BLaER1 (cell line): ENCODE measurements at regions not wholly inside any gene's neighbourhood (a gene's known extent, or its start where the extent isn't known, plus 50 kb on each side); places are given as distances from the start of the nearest gene placed in this dataset.

Source experiments
- H3K27ac ChIP-seq: shearing (Covaris generic); formaldehyde crosslinking; 2 replicates; pipeline ENCODE4 v1.8.1; 2022
- H3K27me3 ChIP-seq: shearing (Covaris generic); formaldehyde crosslinking; 2 replicates; pipeline ENCODE4 v1.8.1; 2022
- H3K36me3 ChIP-seq: shearing (Covaris generic); formaldehyde crosslinking; 2 replicates; pipeline ENCODE4 v1.8.1; 2022
- H3K4me1 ChIP-seq: shearing (Covaris generic); formaldehyde crosslinking; 2 replicates; pipeline ENCODE4 v1.8.1; 2022
- H3K4me2 ChIP-seq: shearing (Covaris generic); formaldehyde crosslinking; 2 replicates; pipeline ENCODE4 v1.8.1; 2022
- H3K4me3 ChIP-seq: shearing (Covaris generic); formaldehyde crosslinking; 2 replicates; pipeline ENCODE4 v1.8.1; 2022
- H3K9ac ChIP-seq: shearing (Covaris generic); formaldehyde crosslinking; 2 replicates; pipeline ENCODE4 v1.8.1; 2022
- H3K9me3 ChIP-seq: shearing (Covaris generic); formaldehyde crosslinking; 2 replicates; pipeline ENCODE4 v1.8.1; 2022
- H4K20me1 ChIP-seq: shearing (Covaris generic); formaldehyde crosslinking; 2 replicates; pipeline ENCODE4 v1.8.1; 2022
- Cebpa-rat ChIP-seq: shearing (Covaris generic); IDR thresholded peaks from 2 replicates; pipeline ENCODE4 v1.8.1; 2022

DNA sequence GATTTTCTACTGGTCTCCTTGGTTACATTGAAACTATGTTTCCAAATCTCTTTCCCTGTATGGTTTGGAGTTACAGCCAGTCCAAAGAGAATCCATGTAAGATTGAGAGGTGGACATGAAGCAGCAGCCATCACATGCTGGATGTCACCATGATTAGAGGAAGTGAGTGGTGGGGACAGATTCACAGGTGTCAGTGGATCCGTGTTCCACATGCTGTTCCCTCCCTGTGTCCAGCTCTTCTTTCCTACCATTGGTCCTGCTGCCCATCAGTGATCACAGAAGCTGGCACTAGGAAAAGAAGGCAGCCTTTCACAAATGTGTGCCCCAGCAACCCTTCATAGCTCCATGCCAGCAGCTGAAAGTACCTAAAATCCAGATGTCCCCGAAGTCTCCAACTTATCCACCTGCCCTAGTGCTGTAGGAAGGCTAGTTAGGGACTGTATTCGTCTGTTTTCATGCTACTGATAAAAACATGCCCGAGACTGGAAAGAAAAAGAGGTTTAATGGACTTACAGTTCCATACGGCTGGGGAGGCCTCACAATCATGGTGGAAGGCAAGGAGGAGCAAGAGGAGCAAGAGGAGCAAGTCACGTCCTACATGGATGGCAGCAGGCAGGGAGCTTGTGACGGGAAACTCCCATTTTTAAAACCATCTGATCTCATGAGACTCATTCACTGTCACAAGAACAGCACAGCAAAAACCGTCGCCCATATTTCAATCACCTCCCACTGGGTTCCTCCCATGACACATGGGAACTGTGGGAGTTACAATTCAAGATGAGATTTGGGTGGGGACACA, 207.5 kb downstream of the INSIG2 start:
- Histone ChIP-seq H3K4me2 (no peak overlapping the region), H3K27me3 (no peaks in the 10 kb centered on the region), H4K20me1 (no peaks in the 10 kb centered on the region), H3K4me3 (no peak overlapping the region), H3K4me1 (no peaks in the 10 kb centered on the region), H3K9me3 (peaks cover 10% of the 10 kb centered on the region; the same call in 1 of the 2 replicates), H3K36me3 (no peaks in the 10 kb centered on the region), H3K27ac (no peak overlapping the region), H3K9ac (no peak overlapping the region)
- TF ChIP-seq Cebpa-rat = no peak

DNA sequence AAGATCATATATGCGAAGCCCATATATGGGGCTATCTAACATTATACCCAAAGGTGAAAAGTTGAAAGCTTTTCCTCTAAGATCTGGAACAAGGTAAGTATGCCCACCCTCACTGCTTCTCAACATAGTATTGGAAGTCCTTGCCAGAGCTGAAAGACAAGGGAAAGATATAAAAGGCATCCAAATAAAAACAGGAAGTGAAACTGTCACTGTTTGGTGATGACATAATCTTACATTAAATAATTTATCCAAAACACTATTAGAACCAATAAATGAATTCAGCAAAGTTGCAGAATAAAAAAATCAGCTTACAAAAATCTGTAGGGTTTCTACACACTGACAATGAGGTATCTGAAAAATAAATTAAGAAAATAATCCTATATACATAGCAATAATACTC, 205.8 kb downstream of the INSIG2 start:
- Histone ChIP-seq H3K27ac (no peak overlapping the region), H3K36me3 (no peaks in the 10 kb centered on the region), H3K27me3 (no peaks in the 10 kb centered on the region), H4K20me1 (no peaks in the 10 kb centered on the region), H3K4me3 (no peak overlapping the region), H3K4me1 (no peaks in the 10 kb centered on the region), H3K9ac (no peak overlapping the region), H3K9me3 (peaks cover 10% of the 10 kb centered on the region; the same call in 1 of the 2 replicates), H3K4me2 (no peak overlapping the region)
- TF ChIP-seq Cebpa-rat = no peak

DNA sequence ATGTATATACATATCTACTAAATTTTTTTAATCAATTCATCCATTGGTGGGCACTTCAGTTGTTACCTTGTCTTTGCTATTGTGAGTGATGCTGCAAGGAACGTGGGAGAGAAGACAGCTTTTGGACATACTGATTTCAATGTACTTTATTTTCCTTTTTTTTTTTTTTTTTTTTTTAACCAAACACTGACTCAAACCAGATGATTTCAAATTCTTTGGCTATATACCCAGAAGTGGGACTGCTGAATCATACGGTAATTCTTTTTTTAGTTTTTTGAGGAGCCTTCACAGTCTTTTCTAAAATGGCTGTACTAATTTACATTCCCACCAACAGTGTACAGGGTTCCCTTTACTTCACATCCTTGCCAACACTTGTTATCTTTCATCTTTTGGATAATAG, 204.7 kb downstream of the INSIG2 start:
- H3K4me2 ChIP-seq = no peak overlapping the region
- H4K20me1 ChIP-seq = no peaks in the 10 kb centered on the region
- TF ChIP-seq Cebpa-rat = no peak
- peaks cover 10% of the 10 kb centered on the region; the same call in 1 of the 2 replicates for H3K9me3 ChIP-seq
- H3K4me1 ChIP-seq = no peaks in the 10 kb centered on the region
- H3K9ac ChIP-seq = no peak overlapping the region
- no peak overlapping the region for H3K27ac ChIP-seq
- no peaks in the 10 kb centered on the region for H3K27me3 ChIP-seq
- H3K4me3 ChIP-seq = no peak overlapping the region
- H3K36me3 ChIP-seq = no peaks in the 10 kb centered on the region

DNA sequence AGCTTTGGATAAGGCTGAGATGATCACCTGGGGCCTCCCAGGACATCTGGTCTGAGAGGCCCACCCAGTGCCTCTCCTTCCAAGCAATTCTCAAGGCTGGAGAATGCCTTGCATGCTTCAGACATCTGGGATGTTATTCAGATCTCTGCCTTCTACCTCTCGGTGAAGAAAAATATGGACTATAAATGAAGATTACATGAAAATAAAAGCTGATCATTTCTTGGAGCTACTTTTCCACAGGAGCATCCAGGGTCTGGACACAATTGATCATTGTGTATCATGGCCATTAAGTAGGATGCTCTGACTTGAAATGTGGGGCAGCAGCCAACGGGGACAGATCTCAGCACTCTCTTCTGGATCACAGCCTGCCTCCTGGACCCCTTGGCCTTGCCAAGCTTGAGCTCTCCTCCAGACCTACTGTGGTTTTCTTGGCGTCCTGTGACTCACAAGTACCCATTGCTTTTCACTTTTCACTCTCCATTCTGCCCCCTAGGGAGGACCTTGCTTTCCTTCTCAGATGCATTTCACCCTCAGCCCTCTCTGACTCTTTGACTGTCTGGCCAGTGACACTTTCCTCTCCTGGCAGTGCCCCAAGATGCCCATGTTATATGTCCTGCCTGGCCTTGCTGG, 203.1 kb downstream of the INSIG2 start:
- Histone ChIP-seq H3K9me3 (peaks cover 3% of the 10 kb centered on the region; the same call in 1 of the 2 replicates), H3K36me3 (no peaks in the 10 kb centered on the region), H3K4me1 (no peaks in the 10 kb centered on the region), H4K20me1 (no peaks in the 10 kb centered on the region), H3K27ac (no peak overlapping the region), H3K4me3 (no peak overlapping the region), H3K9ac (no peak overlapping the region), H3K27me3 (no peaks in the 10 kb centered on the region), H3K4me2 (no peak overlapping the region)
- TF ChIP-seq Cebpa-rat = no peak

DNA sequence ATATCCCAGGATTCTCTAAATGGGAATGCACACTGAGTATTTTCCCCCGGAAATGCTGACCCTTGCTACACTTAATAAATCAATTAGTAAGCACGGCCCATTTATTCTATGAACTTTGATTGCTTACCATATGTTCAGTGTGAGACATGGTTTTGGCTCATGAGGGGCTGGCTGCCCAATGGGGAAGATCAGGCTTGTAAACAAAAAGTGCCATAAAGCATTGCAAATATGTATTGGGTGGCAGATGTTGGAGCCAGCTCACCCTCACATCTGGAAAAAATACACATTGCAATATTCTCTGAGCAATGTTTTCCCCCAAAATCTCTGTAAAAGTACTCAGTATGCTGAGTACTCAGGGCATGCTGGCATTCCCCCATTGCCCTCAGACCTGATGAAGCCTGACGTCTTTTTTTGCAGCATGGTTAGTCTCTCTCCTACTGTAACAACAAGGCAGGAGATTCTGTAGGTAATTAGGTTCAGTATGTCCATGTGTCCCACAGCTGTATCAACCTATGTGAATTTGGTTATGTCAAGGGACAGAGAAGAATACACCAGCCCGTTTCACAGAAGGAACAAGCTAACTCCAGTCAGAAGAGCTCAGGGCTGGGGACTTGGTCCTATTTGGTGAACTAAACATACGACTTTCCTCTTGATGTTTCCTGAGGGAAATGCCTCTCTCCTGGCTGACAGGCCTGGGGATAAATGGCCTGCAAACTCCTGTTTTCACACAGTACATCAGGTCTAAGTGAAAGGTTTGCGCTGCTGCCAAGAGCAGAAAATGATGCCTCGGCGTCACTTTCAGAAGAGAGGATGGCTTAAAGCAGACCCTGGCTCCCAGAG, 202.4 kb downstream of the INSIG2 start:
- Histone ChIP-seq H4K20me1 (no peaks in the 10 kb centered on the region), H3K36me3 (no peaks in the 10 kb centered on the region), H3K9me3 (no peaks in the 10 kb centered on the region), H3K4me2 (no peak overlapping the region), H3K9ac (no peak overlapping the region), H3K4me3 (no peak overlapping the region), H3K4me1 (no peaks in the 10 kb centered on the region), H3K27ac (no peak overlapping the region), H3K27me3 (no peaks in the 10 kb centered on the region)
- TF ChIP-seq Cebpa-rat = no peak

DNA sequence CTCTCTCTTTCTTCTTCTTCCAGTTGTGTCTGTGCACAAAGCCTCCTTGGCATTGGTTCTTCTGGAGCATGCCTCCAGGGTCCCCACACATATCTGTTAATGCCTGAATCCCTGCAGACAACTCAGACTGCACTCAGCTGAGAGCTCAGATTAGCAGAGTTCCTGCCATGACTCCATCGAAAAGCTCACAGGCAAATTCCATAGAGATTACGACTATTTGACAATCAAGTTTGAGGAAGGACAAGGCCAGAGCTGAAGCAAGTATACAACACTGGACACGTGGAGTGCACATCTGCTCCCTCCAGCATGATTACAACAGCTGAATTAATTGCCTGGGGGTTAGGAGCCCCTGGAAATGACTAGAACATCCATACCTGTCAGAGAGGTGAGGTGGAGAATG, 190.7 kb downstream of the INSIG2 start:
- Histone ChIP-seq H3K36me3 (no peaks in the 10 kb centered on the region), H3K4me2 (no peak overlapping the region), H3K4me1 (no peaks in the 10 kb centered on the region), H3K9me3 (no peaks in the 10 kb centered on the region), H3K27me3 (no peaks in the 10 kb centered on the region), H3K4me3 (no peak overlapping the region), H3K9ac (no peak overlapping the region), H3K27ac (no peak overlapping the region), H4K20me1 (no peaks in the 10 kb centered on the region)
- TF ChIP-seq Cebpa-rat = no peak

DNA sequence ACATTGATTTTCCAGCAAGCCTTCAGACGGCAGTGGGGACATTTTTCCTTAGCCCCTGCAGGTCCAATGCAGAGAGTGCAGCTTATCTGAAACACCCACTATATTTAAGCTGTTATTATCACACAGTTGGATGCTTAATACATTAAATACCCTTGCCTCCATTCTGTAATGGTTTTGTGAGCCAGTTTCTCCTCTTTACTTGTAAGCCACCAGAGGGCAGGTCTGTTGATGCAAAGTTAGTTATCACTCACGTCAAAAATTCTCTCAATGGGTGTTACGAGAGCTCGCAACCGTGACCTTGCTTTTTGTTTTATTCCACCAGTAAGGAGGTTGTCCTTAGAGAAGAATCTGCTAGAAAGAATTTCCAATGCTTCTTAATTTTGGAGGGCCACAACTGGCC, 189.8 kb downstream of the INSIG2 start:
- Histone ChIP-seq H3K9ac (no peak overlapping the region), H3K4me2 (no peak overlapping the region), H3K27me3 (no peaks in the 10 kb centered on the region), H3K4me3 (no peak overlapping the region), H3K9me3 (no peaks in the 10 kb centered on the region), H4K20me1 (no peaks in the 10 kb centered on the region), H3K27ac (no peak overlapping the region), H3K36me3 (no peaks in the 10 kb centered on the region), H3K4me1 (no peaks in the 10 kb centered on the region)
- no peak for TF ChIP-seq Cebpa-rat

DNA sequence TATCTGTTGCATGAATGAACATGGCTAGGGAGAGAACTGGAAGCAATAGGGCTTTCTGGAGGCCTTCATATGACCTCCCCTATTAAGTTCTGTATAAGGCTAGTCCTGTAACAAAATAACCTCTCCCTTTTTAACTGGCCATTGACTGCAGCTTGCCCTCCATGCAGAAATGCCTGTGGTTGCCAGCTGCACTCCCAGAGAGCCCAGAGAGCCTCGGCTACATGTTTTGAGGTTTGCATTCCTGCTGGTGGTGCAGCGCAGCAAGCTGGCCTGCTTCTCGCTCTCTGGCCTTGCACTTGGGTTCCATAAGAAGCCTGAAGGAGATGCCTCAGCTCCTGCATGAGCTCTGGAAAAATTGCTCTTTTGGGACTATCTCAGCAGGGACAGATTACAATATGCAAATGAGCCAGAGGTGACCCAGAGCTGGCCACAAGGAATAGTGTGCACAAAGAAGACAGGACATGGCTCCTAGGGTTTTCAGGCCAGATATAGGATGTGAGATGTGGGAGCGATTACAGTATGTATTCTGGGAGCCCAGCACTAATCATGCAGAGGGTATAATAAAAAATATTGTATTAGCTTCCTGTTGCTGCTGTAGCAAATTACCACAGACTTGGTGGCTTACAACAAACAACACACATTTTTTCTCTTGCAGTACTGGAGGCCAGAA, 186.7 kb downstream of the INSIG2 start:
- Histone ChIP-seq H3K9ac (no peak overlapping the region), H3K27me3 (no peaks in the 10 kb centered on the region), H3K4me3 (no peak overlapping the region), H3K9me3 (no peaks in the 10 kb centered on the region), H4K20me1 (no peaks in the 10 kb centered on the region), H3K4me1 (no peaks in the 10 kb centered on the region), H3K4me2 (no peak overlapping the region), H3K27ac (no peak overlapping the region), H3K36me3 (no peaks in the 10 kb centered on the region)
- no peak for TF ChIP-seq Cebpa-rat

DNA sequence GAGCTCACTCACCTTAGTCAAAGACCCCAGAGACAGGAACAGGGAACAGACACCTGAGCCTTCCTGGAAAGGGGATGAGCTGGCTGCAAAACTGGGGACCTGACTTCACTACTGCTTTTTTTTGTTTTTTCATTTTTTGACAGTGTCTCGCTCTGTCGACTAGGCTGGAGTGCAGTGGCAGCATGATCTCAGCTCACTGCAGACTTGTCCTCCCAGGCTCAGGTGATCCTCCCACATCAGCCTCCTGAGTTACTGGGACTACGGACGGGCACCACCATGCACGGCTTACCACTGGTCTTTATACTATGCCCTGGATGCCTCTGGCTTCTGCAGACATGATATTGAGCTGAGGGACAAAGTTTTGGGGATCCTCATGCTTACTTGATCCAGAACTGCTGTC, 184.1 kb downstream of the INSIG2 start:
- Histone ChIP-seq H3K4me2 (no peak overlapping the region), H3K27ac (no peak overlapping the region), H4K20me1 (no peaks in the 10 kb centered on the region), H3K4me1 (peaks cover 7% of the 10 kb centered on the region; the same call in 1 of the 2 replicates), H3K27me3 (no peaks in the 10 kb centered on the region), H3K9me3 (no peaks in the 10 kb centered on the region), H3K4me3 (no peak overlapping the region), H3K36me3 (no peaks in the 10 kb centered on the region), H3K9ac (no peak overlapping the region)
- no peak for TF ChIP-seq Cebpa-rat
